ENCODE measurements at regions not wholly inside any gene's neighbourhood (a gene's known extent, or its start where the extent isn't known, plus 50 kb on each side); places are given as distances from the start of the nearest gene placed in this dataset.

- TF ChIP-seq, protein P1, sequence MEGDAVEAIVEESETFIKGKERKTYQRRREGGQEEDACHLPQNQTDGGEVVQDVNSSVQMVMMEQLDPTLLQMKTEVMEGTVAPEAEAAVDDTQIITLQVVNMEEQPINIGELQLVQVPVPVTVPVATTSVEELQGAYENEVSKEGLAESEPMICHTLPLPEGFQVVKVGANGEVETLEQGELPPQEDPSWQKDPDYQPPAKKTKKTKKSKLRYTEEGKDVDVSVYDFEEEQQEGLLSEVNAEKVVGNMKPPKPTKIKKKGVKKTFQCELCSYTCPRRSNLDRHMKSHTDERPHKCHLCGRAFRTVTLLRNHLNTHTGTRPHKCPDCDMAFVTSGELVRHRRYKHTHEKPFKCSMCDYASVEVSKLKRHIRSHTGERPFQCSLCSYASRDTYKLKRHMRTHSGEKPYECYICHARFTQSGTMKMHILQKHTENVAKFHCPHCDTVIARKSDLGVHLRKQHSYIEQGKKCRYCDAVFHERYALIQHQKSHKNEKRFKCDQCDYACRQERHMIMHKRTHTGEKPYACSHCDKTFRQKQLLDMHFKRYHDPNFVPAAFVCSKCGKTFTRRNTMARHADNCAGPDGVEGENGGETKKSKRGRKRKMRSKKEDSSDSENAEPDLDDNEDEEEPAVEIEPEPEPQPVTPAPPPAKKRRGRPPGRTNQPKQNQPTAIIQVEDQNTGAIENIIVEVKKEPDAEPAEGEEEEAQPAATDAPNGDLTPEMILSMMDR (IDR thresholded peaks at IDR 0.05; ENCODE audit: insufficient read depth, low read length, poor library complexity, severe bottlenecking), result no peak
- no peak for TF ChIP-seq EZH2phosphoT487 (conservative IDR thresholded peaks at IDR 0.05; ENCODE audit: low read length)
These were observed 257.8 kb upstream of the DCBLD2 start for GRCh38 chr3:99159220-99159762.

All from SU-DHL-6 (cell line).